Brain microvascular endothelial cell (primary cell): ENCODE measurements at regions not wholly inside any gene's neighbourhood (a gene's known extent, or its start where the extent isn't known, plus 50 kb on each side); places are given as distances from the start of the nearest gene placed in this dataset.

Source experiments
- DNase-seq: peaks from one replicate; pipeline ENCODE4 v3.0.0-alpha.2; 2020
- H3K27ac ChIP-seq: fragments of 250-450 bp; sonication (Bioruptor Pico); 2 replicates; pipeline ENCODE4 v1.5.1; 2020; ENCODE audit warnings: mild to moderate bottlenecking, moderate library complexity
- H3K27me3 ChIP-seq: fragments of 250-450 bp; sonication (Bioruptor Pico); replicated peaks from 2 replicates; pipeline ENCODE4 v1.5.1; 2020; ENCODE audit warnings: mild to moderate bottlenecking
- H3K36me3 ChIP-seq: fragments of 250-450 bp; sonication (Bioruptor Pico); replicated peaks from 2 replicates; pipeline ENCODE4 v1.5.1; 2020; ENCODE audit warnings: mild to moderate bottlenecking
- H3K4me3 ChIP-seq: 2 replicates; pipeline ENCODE4 v1.5.1; 2011; ENCODE audit warnings: low read depth, mild to moderate bottlenecking, control low read depth, low read length, moderate library complexity
- CTCF ChIP-seq: IDR thresholded peaks from 2 replicates; pipeline ENCODE4 v1.5.1; 2011; ENCODE audit warnings: low read depth, mild to moderate bottlenecking, moderate library complexity, low read length, control low read depth, inconsistent platforms; ENCODE audit errors: missing control alignments
- in situ Hi-C: cut with HindIII; loops from 2 replicates; pipeline ENCODE4 v1.10.0; 2017; ENCODE audit warnings: low sequenced_read_pairs, low pct_ligation_motif_present

- in situ Hi-C loops, result no loop called here
These were observed 780.0 kb downstream of the SEMA5A start for GRCh38 chr5:8765886-8766285.

GRCh38 chr5:8766448-8766847, 779.4 kb downstream of the SEMA5A start:
- DNase-seq, result no peak
- TF ChIP-seq CTCF, result no peak
- in situ Hi-C loops, result no loop called here
- H3K27ac ChIP-seq, result no peak overlapping the region
- no peak overlapping the region for H3K4me3 ChIP-seq
- no peaks in the 10 kb centered on the region for H3K27me3 ChIP-seq
- no peaks in the 10 kb centered on the region for H3K36me3 ChIP-seq

More at GRCh38 chr5:8765886-8766285, 780.0 kb downstream of the SEMA5A start:
- DNase-seq, result no peak
- no peak overlapping the region for H3K4me3 ChIP-seq
- H3K27me3 ChIP-seq, result no peaks in the 10 kb centered on the region
- H3K36me3 ChIP-seq, result no peaks in the 10 kb centered on the region
- TF ChIP-seq CTCF, result no peak
- no peak overlapping the region for H3K27ac ChIP-seq

GRCh38 chr5:8767111-8767510, 778.8 kb downstream of the SEMA5A start:
- TF ChIP-seq CTCF, result no peak
- Histone ChIP-seq H3K27ac (no peak overlapping the region), H3K36me3 (no peaks in the 10 kb centered on the region), H3K27me3 (no peaks in the 10 kb centered on the region), H3K4me3 (no peak overlapping the region)
- no peak for DNase-seq
- in situ Hi-C loops, result no loop called here

GRCh38 chr5:8767746-8768145, 778.1 kb downstream of the SEMA5A start:
- no peaks in the 10 kb centered on the region for H3K27me3 ChIP-seq
- H3K27ac ChIP-seq, result no peak overlapping the region
- TF ChIP-seq CTCF, result no peak
- no peak for DNase-seq
- no peaks in the 10 kb centered on the region for H3K36me3 ChIP-seq
- no peak overlapping the region for H3K4me3 ChIP-seq
- in situ Hi-C loops, result no loop called here

- H3K4me3 ChIP-seq, result no peak overlapping the region
- H3K27ac ChIP-seq, result no peak overlapping the region
- no peak for DNase-seq
- no peak for TF ChIP-seq CTCF
- no peaks in the 10 kb centered on the region for H3K27me3 ChIP-seq
- in situ Hi-C loops, result no loop called here
- H3K36me3 ChIP-seq, result no peaks in the 10 kb centered on the region
These were observed 776.2 kb downstream of the SEMA5A start for GRCh38 chr5:8769631-8770030.

GRCh38 chr5:8770431-8770830, 775.4 kb downstream of the SEMA5A start:
- H3K36me3 ChIP-seq, result no peaks in the 10 kb centered on the region
- peak; percentile 57 for DNase-seq
- in situ Hi-C loops, result no loop called here
- H3K27ac ChIP-seq, result no peak overlapping the region
- no peak overlapping the region for H3K4me3 ChIP-seq
- no peak for TF ChIP-seq CTCF
- H3K27me3 ChIP-seq, result no peaks in the 10 kb centered on the region
